HG03378 (cell line): ENCODE measurements at regions not wholly inside any gene's neighbourhood (a gene's known extent, or its start where the extent isn't known, plus 50 kb on each side); places are given as distances from the start of the nearest gene placed in this dataset.

Experiments used
- ATAC-seq: cut with Tn5 transposase; IDR thresholded peaks from one replicate; pipeline ENCODE4 v1.9.1; 2021; ENCODE audit warnings: mild to moderate bottlenecking, moderate library complexity; ENCODE audit not compliant: unreplicated experiment

GRCh38 chrX:45788941-45789348, 588.3 kb upstream of the DIPK2B start:
- no peak for ATAC-seq

GRCh38 chrX:45788315-45788714, 587.6 kb upstream of the DIPK2B start:
- no peak for ATAC-seq

GRCh38 chrX:45784590-45784989, 583.9 kb upstream of the DIPK2B start:
- ATAC-seq, result no peak

GRCh38 chrX:45783002-45783401, 582.3 kb upstream of the DIPK2B start:
- no peak for ATAC-seq

- ATAC-seq, result no peak
These were observed 581.4 kb upstream of the DIPK2B start for GRCh38 chrX:45781901-45782553.

- no peak for ATAC-seq
These were observed 577.9 kb upstream of the DIPK2B start for GRCh38 chrX:45778616-45779015.

- ATAC-seq, result no peak
These were observed 576.7 kb upstream of the DIPK2B start for GRCh38 chrX:45777366-45777765.

GRCh38 chrX:45775468-45775867, 574.8 kb upstream of the DIPK2B start:
- ATAC-seq, result no peak

- no peak for ATAC-seq
These were observed 574.3 kb upstream of the DIPK2B start for GRCh38 chrX:45774961-45775360.

- ATAC-seq, result no peak
These were observed 572.9 kb upstream of the DIPK2B start for GRCh38 chrX:45773572-45773971.

- peak; percentile 35 for ATAC-seq
These were observed 571.1 kb upstream of the DIPK2B start for GRCh38 chrX:45771560-45772340.

GRCh38 chrX:45771114-45771513, 570.4 kb upstream of the DIPK2B start:
- no peak for ATAC-seq

- peak; percentile 77 for ATAC-seq
These were observed 569.3 kb upstream of the DIPK2B start for GRCh38 chrX:45769761-45770582.

GRCh38 chrX:45768666-45769236, 568.1 kb upstream of the DIPK2B start:
- no peak for ATAC-seq

GRCh38 chrX:45766981-45767501, 566.4 kb upstream of the DIPK2B start:
- ATAC-seq, result peak; percentile 34

GRCh38 chrX:45765767-45766166, 565.1 kb upstream of the DIPK2B start:
- ATAC-seq, result no peak

GRCh38 chrX:45765281-45765680, 564.6 kb upstream of the DIPK2B start:
- no peak for ATAC-seq

- peak; percentile 32 for ATAC-seq
These were observed 562.3 kb upstream of the DIPK2B start for GRCh38 chrX:45762699-45763647.

GRCh38 chrX:45761920-45762319, 561.2 kb upstream of the DIPK2B start:
- ATAC-seq, result no peak

GRCh38 chrX:45760187-45760742, 559.6 kb upstream of the DIPK2B start:
- ATAC-seq, result no peak
